ENCODE measurements at regions not wholly inside any gene's neighbourhood (a gene's known extent, or its start where the extent isn't known, plus 50 kb on each side); places are given as distances from the start of the nearest gene placed in this dataset.

DNA sequence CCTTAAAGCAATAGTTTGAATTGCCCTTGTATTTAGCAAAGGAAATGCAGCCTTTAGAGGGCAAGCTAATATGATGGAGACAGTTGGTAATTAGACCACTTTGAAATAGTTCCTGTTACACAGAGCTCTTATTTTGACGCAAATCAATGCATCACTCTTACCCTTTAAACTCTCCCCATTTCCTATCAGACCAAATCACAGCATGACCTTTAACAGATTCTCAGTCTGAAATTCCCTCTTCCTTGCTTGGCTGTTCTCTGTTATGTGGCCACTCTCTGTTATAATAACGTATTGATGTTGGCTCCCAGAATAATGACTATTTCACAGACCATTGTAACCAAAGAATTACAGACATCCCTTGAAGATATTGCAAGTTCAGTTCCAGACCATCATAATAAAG is 66.9 kb upstream of the NGF start:
- TF ChIP-seq, protein P1, sequence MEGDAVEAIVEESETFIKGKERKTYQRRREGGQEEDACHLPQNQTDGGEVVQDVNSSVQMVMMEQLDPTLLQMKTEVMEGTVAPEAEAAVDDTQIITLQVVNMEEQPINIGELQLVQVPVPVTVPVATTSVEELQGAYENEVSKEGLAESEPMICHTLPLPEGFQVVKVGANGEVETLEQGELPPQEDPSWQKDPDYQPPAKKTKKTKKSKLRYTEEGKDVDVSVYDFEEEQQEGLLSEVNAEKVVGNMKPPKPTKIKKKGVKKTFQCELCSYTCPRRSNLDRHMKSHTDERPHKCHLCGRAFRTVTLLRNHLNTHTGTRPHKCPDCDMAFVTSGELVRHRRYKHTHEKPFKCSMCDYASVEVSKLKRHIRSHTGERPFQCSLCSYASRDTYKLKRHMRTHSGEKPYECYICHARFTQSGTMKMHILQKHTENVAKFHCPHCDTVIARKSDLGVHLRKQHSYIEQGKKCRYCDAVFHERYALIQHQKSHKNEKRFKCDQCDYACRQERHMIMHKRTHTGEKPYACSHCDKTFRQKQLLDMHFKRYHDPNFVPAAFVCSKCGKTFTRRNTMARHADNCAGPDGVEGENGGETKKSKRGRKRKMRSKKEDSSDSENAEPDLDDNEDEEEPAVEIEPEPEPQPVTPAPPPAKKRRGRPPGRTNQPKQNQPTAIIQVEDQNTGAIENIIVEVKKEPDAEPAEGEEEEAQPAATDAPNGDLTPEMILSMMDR (IDR thresholded peaks at IDR 0.05): no peak
- TF ChIP-seq EZH2 (IDR thresholded peaks at IDR 0.05) (no peak), EZH2phosphoT487 (IDR thresholded peaks at IDR 0.05) (no peak)
